ENCODE measurements at regions not wholly inside any gene's neighbourhood (a gene's known extent, or its start where the extent isn't known, plus 50 kb on each side); places are given as distances from the start of the nearest gene placed in this dataset.

DNA sequence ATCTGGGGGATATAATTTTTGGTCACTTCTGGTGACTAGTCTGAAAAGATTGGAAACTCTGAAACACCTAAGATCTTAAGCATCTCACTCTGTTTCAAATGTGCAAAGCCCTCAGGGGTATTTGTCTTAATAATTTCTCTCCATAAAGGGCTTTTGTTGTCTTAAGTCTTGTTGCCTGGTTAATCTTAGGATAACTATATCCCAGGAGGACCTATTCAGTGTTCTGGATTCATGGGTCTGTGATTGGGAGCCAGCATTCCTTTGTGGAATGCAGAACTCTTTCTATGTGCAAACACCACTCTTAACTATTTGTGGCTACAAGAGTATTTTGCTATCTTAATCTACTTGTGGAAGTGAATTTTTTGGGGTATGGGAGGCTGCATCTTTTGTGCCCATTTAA, 1573.0 kb upstream of the PRMT6 start:
- TF ChIP-seq, protein P1, sequence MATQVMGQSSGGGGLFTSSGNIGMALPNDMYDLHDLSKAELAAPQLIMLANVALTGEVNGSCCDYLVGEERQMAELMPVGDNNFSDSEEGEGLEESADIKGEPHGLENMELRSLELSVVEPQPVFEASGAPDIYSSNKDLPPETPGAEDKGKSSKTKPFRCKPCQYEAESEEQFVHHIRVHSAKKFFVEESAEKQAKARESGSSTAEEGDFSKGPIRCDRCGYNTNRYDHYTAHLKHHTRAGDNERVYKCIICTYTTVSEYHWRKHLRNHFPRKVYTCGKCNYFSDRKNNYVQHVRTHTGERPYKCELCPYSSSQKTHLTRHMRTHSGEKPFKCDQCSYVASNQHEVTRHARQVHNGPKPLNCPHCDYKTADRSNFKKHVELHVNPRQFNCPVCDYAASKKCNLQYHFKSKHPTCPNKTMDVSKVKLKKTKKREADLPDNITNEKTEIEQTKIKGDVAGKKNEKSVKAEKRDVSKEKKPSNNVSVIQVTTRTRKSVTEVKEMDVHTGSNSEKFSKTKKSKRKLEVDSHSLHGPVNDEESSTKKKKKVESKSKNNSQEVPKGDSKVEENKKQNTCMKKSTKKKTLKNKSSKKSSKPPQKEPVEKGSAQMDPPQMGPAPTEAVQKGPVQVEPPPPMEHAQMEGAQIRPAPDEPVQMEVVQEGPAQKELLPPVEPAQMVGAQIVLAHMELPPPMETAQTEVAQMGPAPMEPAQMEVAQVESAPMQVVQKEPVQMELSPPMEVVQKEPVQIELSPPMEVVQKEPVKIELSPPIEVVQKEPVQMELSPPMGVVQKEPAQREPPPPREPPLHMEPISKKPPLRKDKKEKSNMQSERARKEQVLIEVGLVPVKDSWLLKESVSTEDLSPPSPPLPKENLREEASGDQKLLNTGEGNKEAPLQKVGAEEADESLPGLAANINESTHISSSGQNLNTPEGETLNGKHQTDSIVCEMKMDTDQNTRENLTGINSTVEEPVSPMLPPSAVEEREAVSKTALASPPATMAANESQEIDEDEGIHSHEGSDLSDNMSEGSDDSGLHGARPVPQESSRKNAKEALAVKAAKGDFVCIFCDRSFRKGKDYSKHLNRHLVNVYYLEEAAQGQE (IDR thresholded peaks at IDR 0.05; ENCODE audit: insufficient read depth in 1 of 2, low read depth in 2 of 2, low read length in 2 of 2) = no peak
- TF ChIP-seq FOXP2 (optimal IDR thresholded peaks at IDR 0.05; ENCODE audit: borderline replicate concordance, extremely low read depth, extremely low read length, insufficient read depth) (no peak), SIN3A (IDR thresholded peaks at IDR 0.05; ENCODE audit: borderline replicate concordance, insufficient read depth, low read length) (no peak), TAF1 (IDR thresholded peaks at IDR 0.05; ENCODE audit: borderline replicate concordance, insufficient read depth, low read length) (no peak), POLR2AphosphoS5 (IDR thresholded peaks at IDR 0.05; ENCODE audit: low read depth, low read length) (no peak)

DNA sequence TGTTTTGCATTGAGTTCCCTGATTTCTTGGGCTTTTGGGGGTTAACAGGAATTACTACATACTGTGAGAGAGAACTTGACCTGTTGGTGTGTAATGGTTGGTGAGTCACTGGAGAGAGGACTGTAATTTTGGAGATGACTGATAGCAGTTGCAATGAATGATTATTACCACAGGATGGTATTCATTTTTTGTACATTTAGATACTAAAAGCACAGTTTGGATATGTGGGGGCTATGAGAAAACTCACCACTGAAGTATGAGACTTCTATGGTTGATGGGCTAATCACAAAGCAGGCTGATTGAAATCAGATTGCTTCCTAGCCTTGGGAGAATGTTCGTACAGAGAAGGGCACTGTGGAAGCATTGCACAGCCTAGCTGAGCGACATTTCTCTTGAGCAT, 1571.3 kb upstream of the PRMT6 start:
- TF ChIP-seq TAF1 (IDR thresholded peaks at IDR 0.05; ENCODE audit: borderline replicate concordance, insufficient read depth, low read length) = no peak
- TF ChIP-seq SIN3A (IDR thresholded peaks at IDR 0.05; ENCODE audit: borderline replicate concordance, insufficient read depth, low read length) = no peak
- TF ChIP-seq, protein P1 (IDR thresholded peaks at IDR 0.05; ENCODE audit: insufficient read depth in 1 of 2, low read depth in 2 of 2, low read length in 2 of 2) = no peak
- no peak for TF ChIP-seq POLR2AphosphoS5 (IDR thresholded peaks at IDR 0.05; ENCODE audit: low read depth, low read length)
- TF ChIP-seq FOXP2 (optimal IDR thresholded peaks at IDR 0.05; ENCODE audit: borderline replicate concordance, extremely low read depth, extremely low read length, insufficient read depth) = no peak

DNA sequence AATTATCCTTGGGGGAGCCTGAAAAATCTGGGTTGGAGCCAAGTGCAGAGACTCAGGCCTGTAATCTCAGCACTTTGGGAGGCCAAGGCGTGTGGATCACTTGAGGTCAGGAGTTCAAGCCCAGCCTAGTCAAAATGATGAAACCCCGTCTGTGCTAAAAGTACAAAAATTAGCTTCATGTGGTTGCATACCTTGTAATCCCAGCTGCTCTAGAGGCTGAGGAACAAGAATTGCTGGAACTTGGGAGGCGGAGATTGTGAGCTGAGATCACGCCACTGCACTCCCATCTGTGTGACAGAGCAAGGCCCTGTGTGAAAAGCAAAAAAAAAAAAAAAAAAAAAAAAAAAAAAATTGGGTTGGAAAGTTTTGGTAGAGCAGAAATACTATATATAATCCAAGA, 1563.6 kb upstream of the PRMT6 start:
- TF ChIP-seq, protein P1 (IDR thresholded peaks at IDR 0.05; ENCODE audit: insufficient read depth in 1 of 2, low read depth in 2 of 2, low read length in 2 of 2) = no peak
- no peak for TF ChIP-seq SIN3A (IDR thresholded peaks at IDR 0.05; ENCODE audit: borderline replicate concordance, insufficient read depth, low read length)
- TF ChIP-seq FOXP2 (optimal IDR thresholded peaks at IDR 0.05; ENCODE audit: borderline replicate concordance, extremely low read depth, extremely low read length, insufficient read depth) = no peak
- no peak for TF ChIP-seq POLR2AphosphoS5 (IDR thresholded peaks at IDR 0.05; ENCODE audit: low read depth, low read length)
- no peak for TF ChIP-seq TAF1 (IDR thresholded peaks at IDR 0.05; ENCODE audit: borderline replicate concordance, insufficient read depth, low read length)

DNA sequence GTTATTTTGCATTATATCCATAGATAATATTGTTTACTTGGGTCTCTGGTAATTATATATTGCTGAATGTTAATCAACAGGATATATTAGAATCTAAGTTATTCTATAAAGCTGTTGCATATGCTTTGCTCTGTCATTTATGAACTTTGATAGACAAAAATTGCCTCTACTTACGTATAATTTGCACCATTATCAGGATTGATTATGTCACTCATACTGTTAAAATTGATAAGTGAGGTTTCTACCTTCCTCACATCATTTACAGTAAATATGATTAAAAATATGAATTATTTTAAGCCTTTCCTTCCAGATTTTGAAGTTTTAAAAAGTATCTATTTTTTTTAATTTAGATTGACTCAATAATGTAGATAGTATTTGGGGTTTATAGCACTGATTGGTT, 1540.4 kb upstream of the PRMT6 start:
- TF ChIP-seq FOXP2 (optimal IDR thresholded peaks at IDR 0.05; ENCODE audit: borderline replicate concordance, extremely low read depth, extremely low read length, insufficient read depth) = no peak
- TF ChIP-seq TAF1 (IDR thresholded peaks at IDR 0.05; ENCODE audit: borderline replicate concordance, insufficient read depth, low read length) = no peak
- TF ChIP-seq, protein P1 (IDR thresholded peaks at IDR 0.05; ENCODE audit: insufficient read depth in 1 of 2, low read depth in 2 of 2, low read length in 2 of 2) = no peak
- no peak for TF ChIP-seq POLR2AphosphoS5 (IDR thresholded peaks at IDR 0.05; ENCODE audit: low read depth, low read length)
- no peak for TF ChIP-seq SIN3A (IDR thresholded peaks at IDR 0.05; ENCODE audit: borderline replicate concordance, insufficient read depth, low read length)

DNA sequence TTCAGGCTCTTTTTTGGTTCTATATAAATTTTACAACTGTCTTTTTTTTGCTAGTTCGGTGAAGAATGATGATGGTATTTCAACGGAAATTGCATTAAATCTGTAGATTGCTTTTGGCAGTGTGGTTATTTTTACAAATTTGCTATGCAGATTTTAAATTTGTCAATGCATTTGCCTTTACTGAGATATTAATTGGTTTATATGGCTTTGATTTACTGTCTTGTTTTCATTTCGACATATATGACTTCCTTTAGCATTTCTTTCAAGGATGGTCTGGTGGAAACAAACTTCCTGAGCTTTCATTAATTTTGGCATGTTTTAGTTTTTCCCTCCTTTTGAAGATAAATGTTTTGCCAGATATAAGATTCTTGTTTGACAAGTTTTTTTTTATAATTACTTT, 1522.5 kb upstream of the PRMT6 start:
- no peak for TF ChIP-seq FOXP2 (optimal IDR thresholded peaks at IDR 0.05; ENCODE audit: borderline replicate concordance, extremely low read depth, extremely low read length, insufficient read depth)
- no peak for TF ChIP-seq SIN3A (IDR thresholded peaks at IDR 0.05; ENCODE audit: borderline replicate concordance, insufficient read depth, low read length)
- TF ChIP-seq POLR2AphosphoS5 (IDR thresholded peaks at IDR 0.05; ENCODE audit: low read depth, low read length) = no peak
- TF ChIP-seq TAF1 (IDR thresholded peaks at IDR 0.05; ENCODE audit: borderline replicate concordance, insufficient read depth, low read length) = no peak
- TF ChIP-seq, protein P1 (IDR thresholded peaks at IDR 0.05; ENCODE audit: insufficient read depth in 1 of 2, low read depth in 2 of 2, low read length in 2 of 2) = no peak
